H1 (cell line): ENCODE measurements at regions not wholly inside any gene's neighbourhood (a gene's known extent, or its start where the extent isn't known, plus 50 kb on each side); places are given as distances from the start of the nearest gene placed in this dataset.

Experiments
- ASH2L ChIP-seq: fragments of 200-600, 300-600 bp; sonication (generic); IDR thresholded peaks from one replicate; pipeline ENCODE4 v1.7.1; 2017; ENCODE audit warnings: low read length
- BACH1 ChIP-seq: IDR thresholded peaks from 2 replicates; pipeline ENCODE4 v1.6.1; 2012; ENCODE audit warnings: low read length, improper control_type of control experiment
- BRCA1 ChIP-seq: IDR thresholded peaks from 2 replicates; pipeline ENCODE4 v1.6.1; 2012; ENCODE audit warnings: low read depth, low read length, improper control_type of control experiment
- CBX5 ChIP-seq: fragments of 300-800, 300-1000 bp; sonication (generic); IDR thresholded peaks from 2 replicates; pipeline ENCODE4 v1.7.1; 2016; ENCODE audit warnings: antibody characterized with exemption, low read length, low read depth
- CREB1 ChIP-seq: IDR thresholded peaks from 2 replicates; pipeline ENCODE4 v1.6.1; 2012; ENCODE audit warnings: inconsistent platforms
- JUN ChIP-seq: IDR thresholded peaks from 2 replicates; pipeline ENCODE4 v1.6.1; 2011; ENCODE audit warnings: low read depth, mild to moderate bottlenecking, improper control_type of control experiment, low read length
- KDM1A ChIP-seq: fragments of 200-600, 300-600 bp; sonication (generic); IDR thresholded peaks from 2 replicates; pipeline ENCODE4 v1.7.1; 2016; ENCODE audit warnings: mild to moderate bottlenecking, low read length, borderline replicate concordance
- NRF1 ChIP-seq: IDR thresholded peaks from 2 replicates; pipeline ENCODE4 v1.6.1; 2011; ENCODE audit warnings: mild to moderate bottlenecking, low read depth, low read length, improper control_type of control experiment
- RBBP5 ChIP-seq: IDR thresholded peaks from 2 replicates; pipeline ENCODE4 v1.7.1; 2012; ENCODE audit warnings: low read depth, mild to moderate bottlenecking, inconsistent platforms, low read length, moderate library complexity, borderline replicate concordance
- RFX5 ChIP-seq: IDR thresholded peaks from 2 replicates; pipeline ENCODE4 v1.6.1; 2011; ENCODE audit warnings: low read depth, low read length, improper control_type of control experiment, borderline replicate concordance
- RNF2 ChIP-seq: fragments of 200-900, 300-1000 bp; sonication (generic); IDR thresholded peaks from 2 replicates; pipeline ENCODE4 v1.7.1; 2016; ENCODE audit warnings: borderline replicate concordance, low read depth, mild to moderate bottlenecking, antibody characterized with exemption, low read length; ENCODE audit not compliant: poor library complexity, severe bottlenecking; ENCODE audit errors: missing control alignments
- SAP30 ChIP-seq: fragments of 300-600 bp; sonication (generic); IDR thresholded peaks from 2 replicates; pipeline ENCODE4 v1.7.1; 2012; ENCODE audit warnings: low read length, moderate library complexity, mild to moderate bottlenecking, inconsistent platforms; ENCODE audit not compliant: insufficient read depth, insufficient replicate concordance
- SIRT6 ChIP-seq: IDR thresholded peaks from one replicate; pipeline ENCODE4 v1.7.1; 2012; ENCODE audit warnings: low read length, inconsistent platforms
- SIX5 ChIP-seq: IDR thresholded peaks from 2 replicates; pipeline ENCODE4 v1.6.1; 2011; ENCODE audit warnings: mild to moderate bottlenecking, low read depth, low read length
- SUZ12 ChIP-seq: fragments of 200-600 bp; sonication (generic); IDR thresholded peaks from 2 replicates; pipeline ENCODE4 v1.6.1; 2012; ENCODE audit warnings: mild to moderate bottlenecking, inconsistent platforms, low read length, moderate library complexity, mixed read lengths
- TAF1 ChIP-seq: IDR thresholded peaks from 2 replicates; pipeline ENCODE4 v1.6.1; 2011; ENCODE audit warnings: mild to moderate bottlenecking, low read depth, low read length
- TAF7 ChIP-seq: optimal IDR thresholded peaks from 2 replicates; pipeline ENCODE3; 2011; ENCODE audit warnings: low read depth, mild to moderate bottlenecking, inconsistent platforms, low read length, moderate library complexity, borderline replicate concordance
- YY1 ChIP-seq: IDR thresholded peaks from 2 replicates; pipeline ENCODE4 v1.6.1; 2011; ENCODE audit warnings: low read depth, mild to moderate bottlenecking, low read length
- TF ChIP-seq, protein P1 (sequence below): IDR thresholded peaks from 2 replicates; pipeline ENCODE4 v1.6.1; 2011; ENCODE audit warnings: low read depth, mild to moderate bottlenecking, low read length; ENCODE audit not compliant: insufficient read depth
- TF ChIP-seq, protein P2 (sequence below), 3 experiments: IDR thresholded peaks; 1 replicate in 2 of 3; 2 replicates in 1 of 3; pipeline versions ENCODE4 v1.5.1 to v1.6.1; 2011; ENCODE audit warnings: low read length in 3 of 3, mild to moderate bottlenecking in 3 of 3, inconsistent platforms in 2 of 3, low read depth in 1 of 3, moderate library complexity in 1 of 3; ENCODE audit not compliant: insufficient read depth in 1 of 3; ENCODE audit errors: control extremely low read depth in 1 of 3
- TF ChIP-seq, protein P3 (sequence below): IDR thresholded peaks from 2 replicates; pipeline ENCODE4 v1.6.1; 2011; ENCODE audit warnings: low read length, improper control_type of control experiment

DNA sequence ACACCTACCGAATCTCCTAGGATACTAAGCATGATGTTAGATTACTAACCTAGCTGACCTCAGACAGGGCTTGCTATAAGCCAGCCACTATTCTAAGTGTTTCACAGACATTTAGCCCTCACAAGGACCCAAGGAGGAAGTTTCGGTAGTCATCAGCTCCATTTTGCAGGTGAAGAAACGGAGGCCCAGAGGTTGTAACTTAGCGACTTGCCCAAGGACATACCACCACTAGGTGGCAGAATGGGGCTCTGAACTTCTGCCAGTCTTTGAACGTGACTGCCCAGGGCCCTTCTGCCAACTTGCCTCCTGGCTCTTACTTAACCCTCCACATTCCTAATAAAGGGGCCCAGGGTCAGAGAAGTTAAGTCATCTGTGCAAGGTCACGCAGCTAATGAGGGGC lies 283.5 kb downstream of the C1orf94 start (continued):
- TF ChIP-seq CBX5: no peak
- no peak for TF ChIP-seq RNF2
- TF ChIP-seq, protein P1, sequence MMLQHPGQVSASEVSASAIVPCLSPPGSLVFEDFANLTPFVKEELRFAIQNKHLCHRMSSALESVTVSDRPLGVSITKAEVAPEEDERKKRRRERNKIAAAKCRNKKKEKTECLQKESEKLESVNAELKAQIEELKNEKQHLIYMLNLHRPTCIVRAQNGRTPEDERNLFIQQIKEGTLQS: no peak
- peak; percentile 91 for TF ChIP-seq KDM1A
- TF ChIP-seq TAF1: no peak
- no peak for TF ChIP-seq TAF7
- no peak for TF ChIP-seq RBBP5
- no peak for TF ChIP-seq BACH1
- no peak for TF ChIP-seq RFX5
- no peak for TF ChIP-seq ASH2L
- TF ChIP-seq SIRT6: no peak
- no peak for TF ChIP-seq JUN
- TF ChIP-seq, protein P2, sequence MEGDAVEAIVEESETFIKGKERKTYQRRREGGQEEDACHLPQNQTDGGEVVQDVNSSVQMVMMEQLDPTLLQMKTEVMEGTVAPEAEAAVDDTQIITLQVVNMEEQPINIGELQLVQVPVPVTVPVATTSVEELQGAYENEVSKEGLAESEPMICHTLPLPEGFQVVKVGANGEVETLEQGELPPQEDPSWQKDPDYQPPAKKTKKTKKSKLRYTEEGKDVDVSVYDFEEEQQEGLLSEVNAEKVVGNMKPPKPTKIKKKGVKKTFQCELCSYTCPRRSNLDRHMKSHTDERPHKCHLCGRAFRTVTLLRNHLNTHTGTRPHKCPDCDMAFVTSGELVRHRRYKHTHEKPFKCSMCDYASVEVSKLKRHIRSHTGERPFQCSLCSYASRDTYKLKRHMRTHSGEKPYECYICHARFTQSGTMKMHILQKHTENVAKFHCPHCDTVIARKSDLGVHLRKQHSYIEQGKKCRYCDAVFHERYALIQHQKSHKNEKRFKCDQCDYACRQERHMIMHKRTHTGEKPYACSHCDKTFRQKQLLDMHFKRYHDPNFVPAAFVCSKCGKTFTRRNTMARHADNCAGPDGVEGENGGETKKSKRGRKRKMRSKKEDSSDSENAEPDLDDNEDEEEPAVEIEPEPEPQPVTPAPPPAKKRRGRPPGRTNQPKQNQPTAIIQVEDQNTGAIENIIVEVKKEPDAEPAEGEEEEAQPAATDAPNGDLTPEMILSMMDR (IDR thresholded peaks at IDR 0.05; ENCODE audit: control extremely low read depth in 1 of 3, insufficient read depth in 1 of 3, low read depth in 1 of 3, low read length in 3 of 3): peak; percentile 71 to 85 (median 85)
- TF ChIP-seq, protein P3, sequence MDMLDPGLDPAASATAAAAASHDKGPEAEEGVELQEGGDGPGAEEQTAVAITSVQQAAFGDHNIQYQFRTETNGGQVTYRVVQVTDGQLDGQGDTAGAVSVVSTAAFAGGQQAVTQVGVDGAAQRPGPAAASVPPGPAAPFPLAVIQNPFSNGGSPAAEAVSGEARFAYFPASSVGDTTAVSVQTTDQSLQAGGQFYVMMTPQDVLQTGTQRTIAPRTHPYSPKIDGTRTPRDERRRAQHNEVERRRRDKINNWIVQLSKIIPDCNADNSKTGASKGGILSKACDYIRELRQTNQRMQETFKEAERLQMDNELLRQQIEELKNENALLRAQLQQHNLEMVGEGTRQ: no peak
- no peak for TF ChIP-seq CREB1
- no peak for TF ChIP-seq SIX5
- TF ChIP-seq SUZ12: no peak
- no peak for TF ChIP-seq SAP30
- TF ChIP-seq YY1: peak; percentile 65; the same call in 1 of the 2 replicates
- TF ChIP-seq NRF1: no peak
- no peak for TF ChIP-seq BRCA1
